ENCODE measurements at regions not wholly inside any gene's neighbourhood (a gene's known extent, or its start where the extent isn't known, plus 50 kb on each side); places are given as distances from the start of the nearest gene placed in this dataset.

DNA sequence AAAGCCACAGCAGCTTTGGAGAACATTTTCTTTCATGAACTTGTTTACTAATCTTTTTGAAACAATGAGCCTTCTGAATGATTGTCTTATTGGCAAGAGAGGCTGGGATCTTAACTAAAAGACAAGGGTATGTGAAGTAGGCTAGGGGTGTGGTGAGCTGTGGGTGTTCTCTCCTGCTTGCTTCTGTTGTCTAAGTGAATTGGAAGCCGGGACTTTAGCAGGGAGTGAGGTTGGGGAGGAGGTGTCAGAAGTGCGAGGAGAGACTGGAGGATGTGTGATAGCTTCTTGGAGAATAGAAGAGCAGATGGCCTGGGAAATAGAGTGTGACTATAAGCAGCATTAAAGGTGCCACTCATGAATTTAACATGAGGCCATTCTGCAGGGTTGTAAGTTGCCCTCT lies 562.8 kb downstream of the UTRN start:
- Histone ChIP-seq H3K4me1 (ENCODE audit: control insufficient read depth, low read length) (no peaks in the 10 kb centered on the region), H3K36me3 (ENCODE audit: control insufficient read depth, low read length) (no peaks in the 10 kb centered on the region)
- TF ChIP-seq, protein P1, sequence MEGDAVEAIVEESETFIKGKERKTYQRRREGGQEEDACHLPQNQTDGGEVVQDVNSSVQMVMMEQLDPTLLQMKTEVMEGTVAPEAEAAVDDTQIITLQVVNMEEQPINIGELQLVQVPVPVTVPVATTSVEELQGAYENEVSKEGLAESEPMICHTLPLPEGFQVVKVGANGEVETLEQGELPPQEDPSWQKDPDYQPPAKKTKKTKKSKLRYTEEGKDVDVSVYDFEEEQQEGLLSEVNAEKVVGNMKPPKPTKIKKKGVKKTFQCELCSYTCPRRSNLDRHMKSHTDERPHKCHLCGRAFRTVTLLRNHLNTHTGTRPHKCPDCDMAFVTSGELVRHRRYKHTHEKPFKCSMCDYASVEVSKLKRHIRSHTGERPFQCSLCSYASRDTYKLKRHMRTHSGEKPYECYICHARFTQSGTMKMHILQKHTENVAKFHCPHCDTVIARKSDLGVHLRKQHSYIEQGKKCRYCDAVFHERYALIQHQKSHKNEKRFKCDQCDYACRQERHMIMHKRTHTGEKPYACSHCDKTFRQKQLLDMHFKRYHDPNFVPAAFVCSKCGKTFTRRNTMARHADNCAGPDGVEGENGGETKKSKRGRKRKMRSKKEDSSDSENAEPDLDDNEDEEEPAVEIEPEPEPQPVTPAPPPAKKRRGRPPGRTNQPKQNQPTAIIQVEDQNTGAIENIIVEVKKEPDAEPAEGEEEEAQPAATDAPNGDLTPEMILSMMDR (IDR thresholded peaks at IDR 0.05; ENCODE audit: low read depth, low read length, poor library complexity, severe bottlenecking) = no peak

DNA sequence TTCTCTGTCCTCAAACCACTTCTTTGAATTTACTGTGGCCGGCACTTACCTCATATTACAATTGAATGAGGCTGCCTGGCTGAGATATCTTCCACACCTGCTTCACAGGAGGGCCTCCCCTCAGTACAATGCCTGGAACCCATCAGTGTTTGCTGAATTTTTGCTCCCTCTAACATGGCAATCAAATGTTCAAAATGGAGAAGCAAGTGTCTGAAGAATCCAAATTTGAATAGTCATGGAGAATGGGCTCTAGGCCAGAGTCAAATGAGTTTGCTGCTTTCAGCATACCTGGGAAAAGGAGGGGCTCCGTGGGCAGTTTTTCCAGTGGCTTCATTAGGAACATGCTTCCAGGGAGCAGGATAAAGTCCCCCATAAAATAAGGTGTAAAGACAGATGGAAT lies 564.8 kb downstream of the UTRN start:
- TF ChIP-seq EZH2phosphoT487 (IDR thresholded peaks at IDR 0.05; ENCODE audit: borderline replicate concordance, low read length) = no peak
- TF ChIP-seq, protein P1 (IDR thresholded peaks at IDR 0.05; ENCODE audit: low read depth, low read length, poor library complexity, severe bottlenecking) = no peak
- Histone ChIP-seq H3F3A (ENCODE audit: control insufficient read depth, insufficient read depth) (no peaks in the 10 kb centered on the region), H3K9me2 (replicated peaks; ENCODE audit: control insufficient read depth, low read length) (no peaks in the 10 kb centered on the region), H3K79me2 (ENCODE audit: control insufficient read depth, low read length) (no peaks in the 10 kb centered on the region), H3K4me2 (ENCODE audit: low read length) (no peak overlapping the region), H3K36me3 (ENCODE audit: control insufficient read depth, low read length) (no peaks in the 10 kb centered on the region), H3K27me3 (ENCODE audit: control insufficient read depth, low read length) (no peaks in the 10 kb centered on the region), H3K4me3 (ENCODE audit: low read length) (no peak overlapping the region), H3K4me1 (ENCODE audit: control insufficient read depth, low read length) (no peaks in the 10 kb centered on the region), H4K20me1 (ENCODE audit: control insufficient read depth, insufficient read depth, low read depth, low read length) (no peaks in the 10 kb centered on the region), H3K27ac (ENCODE audit: low read depth, low read length) (no peak overlapping the region), H3K9me3 (ENCODE audit: control insufficient read depth, insufficient read depth, low read length) (no peaks in the 10 kb centered on the region)

More for the DNA sequence above, 562.8 kb downstream of the UTRN start:
- Histone ChIP-seq H3K4me3 (ENCODE audit: low read length) (no peak overlapping the region), H4K20me1 (ENCODE audit: control insufficient read depth, insufficient read depth, low read depth, low read length) (no peaks in the 10 kb centered on the region), H3K4me2 (ENCODE audit: low read length) (no peak overlapping the region), H3K27ac (ENCODE audit: low read depth, low read length) (no peak overlapping the region), H3K9me3 (ENCODE audit: control insufficient read depth, insufficient read depth, low read length) (no peaks in the 10 kb centered on the region), H3F3A (ENCODE audit: control insufficient read depth, insufficient read depth) (no peaks in the 10 kb centered on the region), H3K9me2 (replicated peaks; ENCODE audit: control insufficient read depth, low read length) (no peaks in the 10 kb centered on the region), H3K27me3 (ENCODE audit: control insufficient read depth, low read length) (no peaks in the 10 kb centered on the region), H3K79me2 (ENCODE audit: control insufficient read depth, low read length) (no peaks in the 10 kb centered on the region)

DNA sequence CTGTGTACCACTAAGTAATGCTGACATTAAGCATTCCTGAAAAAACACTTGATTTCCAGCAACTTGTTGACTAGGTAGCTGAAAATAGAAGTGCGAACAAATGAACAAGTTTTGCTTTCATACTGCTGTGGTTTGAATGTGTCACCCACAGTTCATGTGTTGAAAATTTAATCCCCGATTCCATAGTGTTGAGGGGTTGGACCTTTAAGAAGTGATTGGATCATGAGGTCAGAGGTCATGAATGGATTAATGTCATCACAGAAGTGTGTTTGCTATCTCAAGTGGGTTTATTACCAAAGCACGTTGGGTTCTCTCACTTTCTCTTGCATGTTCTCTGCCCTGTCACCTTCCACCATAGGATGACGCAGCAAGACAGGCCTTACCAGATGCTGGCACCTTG lies 568.5 kb downstream of the UTRN start:
- no peaks in the 10 kb centered on the region for H3K9me3 ChIP-seq (ENCODE audit: control insufficient read depth, insufficient read depth, low read length)
- H3K79me2 ChIP-seq (ENCODE audit: control insufficient read depth, low read length) = no peaks in the 10 kb centered on the region
- H3K27me3 ChIP-seq (ENCODE audit: control insufficient read depth, low read length) = no peaks in the 10 kb centered on the region
- no peak overlapping the region for H3K27ac ChIP-seq (ENCODE audit: low read depth, low read length)
- H3F3A ChIP-seq (ENCODE audit: control insufficient read depth, insufficient read depth) = no peaks in the 10 kb centered on the region
- no peak overlapping the region for H3K4me3 ChIP-seq (ENCODE audit: low read length)
- no peaks in the 10 kb centered on the region for H3K4me1 ChIP-seq (ENCODE audit: control insufficient read depth, low read length)
- H4K20me1 ChIP-seq (ENCODE audit: control insufficient read depth, insufficient read depth, low read depth, low read length) = no peaks in the 10 kb centered on the region
- no peak overlapping the region for H3K4me2 ChIP-seq (ENCODE audit: low read length)
- TF ChIP-seq, protein P1 (IDR thresholded peaks at IDR 0.05; ENCODE audit: low read depth, low read length, poor library complexity, severe bottlenecking) = no peak
- no peak for TF ChIP-seq EZH2phosphoT487 (IDR thresholded peaks at IDR 0.05; ENCODE audit: borderline replicate concordance, low read length)
- no peaks in the 10 kb centered on the region for H3K36me3 ChIP-seq (ENCODE audit: control insufficient read depth, low read length)
- H3K9me2 ChIP-seq (replicated peaks; ENCODE audit: control insufficient read depth, low read length) = no peaks in the 10 kb centered on the region

DNA sequence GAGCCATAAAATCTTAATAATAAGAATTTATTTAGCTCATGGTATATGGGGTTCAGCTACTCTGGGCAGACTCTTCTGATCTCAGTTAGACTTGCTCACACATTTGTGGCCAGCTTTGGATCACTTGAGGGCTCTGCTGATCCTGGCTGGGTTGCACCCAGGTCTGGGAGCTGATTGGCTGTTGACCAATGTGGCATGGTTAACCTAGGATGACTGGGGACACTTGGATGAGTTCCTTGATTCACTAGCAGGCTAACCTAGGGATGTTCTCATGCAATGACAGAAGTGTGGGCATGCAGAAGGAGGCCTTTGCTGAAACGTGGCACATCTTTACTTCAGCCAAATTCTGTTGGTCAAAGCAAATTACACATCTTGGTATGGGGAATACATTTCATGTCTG lies 569.5 kb downstream of the UTRN start:
- no peaks in the 10 kb centered on the region for H3K79me2 ChIP-seq (ENCODE audit: control insufficient read depth, low read length)
- H3K4me2 ChIP-seq (ENCODE audit: low read length) = no peak overlapping the region
- no peak for TF ChIP-seq EZH2phosphoT487 (IDR thresholded peaks at IDR 0.05; ENCODE audit: borderline replicate concordance, low read length)
- no peaks in the 10 kb centered on the region for H3K27me3 ChIP-seq (ENCODE audit: control insufficient read depth, low read length)
- H4K20me1 ChIP-seq (ENCODE audit: control insufficient read depth, insufficient read depth, low read depth, low read length) = no peaks in the 10 kb centered on the region
- H3K4me1 ChIP-seq (ENCODE audit: control insufficient read depth, low read length) = no peaks in the 10 kb centered on the region
- no peaks in the 10 kb centered on the region for H3F3A ChIP-seq (ENCODE audit: control insufficient read depth, insufficient read depth)
- no peaks in the 10 kb centered on the region for H3K9me3 ChIP-seq (ENCODE audit: control insufficient read depth, insufficient read depth, low read length)
- H3K9me2 ChIP-seq (replicated peaks; ENCODE audit: control insufficient read depth, low read length) = no peaks in the 10 kb centered on the region
- H3K27ac ChIP-seq (ENCODE audit: low read depth, low read length) = no peak overlapping the region
- no peak overlapping the region for H3K4me3 ChIP-seq (ENCODE audit: low read length)
- H3K36me3 ChIP-seq (ENCODE audit: control insufficient read depth, low read length) = no peaks in the 10 kb centered on the region
